H9 (cell line): ENCODE measurements at regions not wholly inside any gene's neighbourhood (a gene's known extent, or its start where the extent isn't known, plus 50 kb on each side); places are given as distances from the start of the nearest gene placed in this dataset.

Source experiments
- DNase-seq: peaks from one replicate; pipeline ENCODE4 v3.0.0-alpha.2; 2017
- H2AFZ ChIP-seq: one replicate; pipeline ENCODE4 v1.6.1; 2013; ENCODE audit warnings: mild to moderate bottlenecking, low read length, control low read depth, moderate library complexity
- H2AK5ac ChIP-seq: 2 replicates; pipeline ENCODE4 v1.6.1; 2013; ENCODE audit warnings: low read length, control low read depth, mixed read lengths; ENCODE audit not compliant: insufficient read length
- H2BK120ac ChIP-seq: one replicate; pipeline ENCODE4 v1.6.1; 2013; ENCODE audit warnings: low read depth, mild to moderate bottlenecking, low read length, control low read depth, inconsistent platforms; ENCODE audit not compliant: poor library complexity, severe bottlenecking
- H2BK12ac ChIP-seq: 2 replicates; pipeline ENCODE4 v1.6.1; 2013; ENCODE audit warnings: low read length, control low read depth, mixed read lengths, low read depth; ENCODE audit not compliant: insufficient read length
- H2BK15ac ChIP-seq: 2 replicates; pipeline ENCODE4 v1.6.1; 2013; ENCODE audit warnings: low read depth, low read length, control low read depth
- H2BK20ac ChIP-seq: one replicate; pipeline ENCODE4 v1.6.1; 2013; ENCODE audit warnings: low read depth, mild to moderate bottlenecking, low read length, control low read depth, inconsistent platforms; ENCODE audit not compliant: poor library complexity, severe bottlenecking
- H2BK5ac ChIP-seq: 2 replicates; pipeline ENCODE4 v1.6.1; 2013; ENCODE audit warnings: low read length, control low read depth, mixed read lengths; ENCODE audit not compliant: insufficient read length
- H3K14ac ChIP-seq: 2 replicates; pipeline ENCODE4 v1.6.1; 2013; ENCODE audit warnings: low read length, control low read depth; ENCODE audit not compliant: insufficient read depth
- H3K18ac ChIP-seq: 2 replicates; pipeline ENCODE4 v1.6.1; 2013; ENCODE audit warnings: low read depth, mild to moderate bottlenecking, mixed read lengths, low read length, control low read depth; ENCODE audit not compliant: insufficient read length
- H3K23ac ChIP-seq: 2 replicates; pipeline ENCODE4 v1.6.1; 2013; ENCODE audit warnings: low read length, control low read depth, mixed read lengths, low read depth; ENCODE audit not compliant: insufficient read length
- H3K23me2 ChIP-seq: 2 replicates; pipeline ENCODE4 v1.6.1; 2013; ENCODE audit warnings: low read depth, mild to moderate bottlenecking, mixed read lengths, low read length, control low read depth; ENCODE audit not compliant: insufficient read length, poor library complexity, severe bottlenecking
- H3K27ac ChIP-seq: 2 replicates; pipeline ENCODE4 v1.5.1; 2013; ENCODE audit warnings: low read length, control low read depth, mixed read lengths, low read depth; ENCODE audit not compliant: insufficient read length
- H3K27me3 ChIP-seq: 2 replicates; pipeline ENCODE4 v1.6.1; 2013; ENCODE audit warnings: low read length, control low read depth, inconsistent platforms; ENCODE audit not compliant: insufficient read depth
- H3K4ac ChIP-seq: 2 replicates; pipeline ENCODE4 v1.6.1; 2013; ENCODE audit warnings: low read depth, mild to moderate bottlenecking, control low read depth, inconsistent platforms, low read length, moderate library complexity
- H3K4me1 ChIP-seq: 2 replicates; pipeline ENCODE4 v1.6.1; 2013; ENCODE audit warnings: low read length, control low read depth, inconsistent platforms; ENCODE audit not compliant: insufficient read depth
- H3K4me2 ChIP-seq: 2 replicates; pipeline ENCODE4 v1.6.1; 2013; ENCODE audit warnings: low read length, control low read depth, mixed read lengths; ENCODE audit not compliant: insufficient read length, insufficient read depth
- H3K56ac ChIP-seq: 2 replicates; pipeline ENCODE4 v1.6.1; 2013; ENCODE audit warnings: low read depth, mild to moderate bottlenecking, mixed read lengths, low read length, control low read depth; ENCODE audit not compliant: insufficient read length
- H3K79me1 ChIP-seq: 2 replicates; pipeline ENCODE4 v1.6.1; 2013; ENCODE audit warnings: low read depth, mild to moderate bottlenecking, moderate library complexity, low read length, control low read depth, inconsistent platforms; ENCODE audit not compliant: insufficient read depth, poor library complexity, severe bottlenecking
- H3K79me2 ChIP-seq: 2 replicates; pipeline ENCODE4 v1.6.1; 2013; ENCODE audit warnings: low read length, control low read depth, inconsistent platforms; ENCODE audit not compliant: insufficient read depth
- H3K9ac ChIP-seq: 2 replicates; pipeline ENCODE4 v1.6.1; 2013; ENCODE audit warnings: low read length, control low read depth, mixed read lengths; ENCODE audit not compliant: insufficient read length; ENCODE audit errors: extremely low read depth
- H3K9me3 ChIP-seq: one replicate; pipeline ENCODE4 v1.6.1; 2013; ENCODE audit warnings: low read depth, low read length, inconsistent platforms; ENCODE audit not compliant: control insufficient read depth
- H3T11ph ChIP-seq: one replicate; pipeline ENCODE4 v1.6.1; 2013; ENCODE audit warnings: mild to moderate bottlenecking, low read length, control low read depth, inconsistent platforms
- H4K20me1 ChIP-seq: one replicate; pipeline ENCODE4 v1.6.1; 2013; ENCODE audit not compliant: control insufficient read depth, insufficient read length, insufficient read depth
- H4K5ac ChIP-seq: 2 replicates; pipeline ENCODE4 v1.6.1; 2013; ENCODE audit warnings: low read depth, mild to moderate bottlenecking, mixed read lengths, low read length, control low read depth; ENCODE audit not compliant: insufficient read length
- H4K8ac ChIP-seq: replicated peaks from 2 replicates; pipeline ENCODE4 v1.6.1; 2013; ENCODE audit warnings: low read length, control low read depth, mixed read lengths, low read depth; ENCODE audit not compliant: insufficient read length
- H4K91ac ChIP-seq: 2 replicates; pipeline ENCODE4 v1.6.1; 2013; ENCODE audit warnings: low read depth, mild to moderate bottlenecking, moderate library complexity, mixed read lengths, low read length, control low read depth; ENCODE audit not compliant: insufficient read length
- H3K27ac Mint-ChIP-seq, 3 experiments: 2 replicates in 2 of 3; 3 replicates in 1 of 3; pipeline ENCODE4 v1.8.0; 2020 to 2021; ENCODE audit warnings: mixed read lengths in 3 of 3, mild to moderate bottlenecking in 1 of 3, moderate library complexity in 1 of 3
- H3K27me3 Mint-ChIP-seq: 2 replicates; pipeline ENCODE4 v1.8.0; 2021; ENCODE audit warnings: low read depth, mild to moderate bottlenecking, moderate library complexity, mixed read lengths
- H3K36me3 Mint-ChIP-seq, 3 experiments: 2 replicates in 2 of 3; 3 replicates in 1 of 3; pipeline ENCODE4 v1.8.0; 2020 to 2021; ENCODE audit warnings: low read depth in 3 of 3, mixed read lengths in 3 of 3; ENCODE audit not compliant: insufficient read depth in 1 of 3
- H3K4me1 Mint-ChIP-seq, 2 experiments: 2 replicates each; pipeline ENCODE4 v1.8.0; 2020; ENCODE audit warnings: mixed read lengths in 2 of 2
- H3K4me3 Mint-ChIP-seq, 2 experiments: 2 replicates in 1 of 2; 3 replicates in 1 of 2; pipeline ENCODE4 v1.8.0; 2020 to 2021; ENCODE audit warnings: mild to moderate bottlenecking in 2 of 2, mixed read lengths in 2 of 2, moderate library complexity in 1 of 2
- H3K9me3 Mint-ChIP-seq, 2 experiments: 2 replicates in 1 of 2; 3 replicates in 1 of 2; pipeline ENCODE4 v1.8.0; 2020; ENCODE audit warnings: mild to moderate bottlenecking in 2 of 2, mixed read lengths in 2 of 2, moderate library complexity in 1 of 2
- CTCF ChIP-seq: fragments of 200-600 bp; sonication (generic); conservative IDR thresholded peaks from 3 replicates; pipeline ENCODE4 v1.8.0; 2021; ENCODE audit warnings: antibody characterized with exemption, mild to moderate bottlenecking
- WGBS: extraction: QIAGEN DNeasy Blood & Tissue Kit; methylation state at CpG from one replicate; pipeline ENCODE4 v1.1.7; 2013; ENCODE audit warnings: missing lambda C conversion rate, low lambda C conversion rate, mixed read lengths; ENCODE audit not compliant: insufficient read length; ENCODE audit errors: extremely low coverage; 5-methylcytosine and 5-hydroxymethylcytosine counted together

GRCh38 chr2:22748909-22749308 is 636.1 kb upstream of the KLHL29 start:
- H3K27ac Mint-ChIP-seq: no peak overlapping the region
- H3K79me1 ChIP-seq: no peaks in the 10 kb centered on the region
- H3K4me1 ChIP-seq: no peaks in the 10 kb centered on the region
- H3K27me3 Mint-ChIP-seq: no peaks in the 10 kb centered on the region
- no peak overlapping the region for H2BK20ac ChIP-seq
- H2AFZ ChIP-seq: no peak overlapping the region
- H3K36me3 Mint-ChIP-seq: no peaks in the 10 kb centered on the region
- no peak overlapping the region for H3K56ac ChIP-seq
- no peaks in the 10 kb centered on the region for H3K9me3 ChIP-seq
- no peak overlapping the region for H3K18ac ChIP-seq
- no peak overlapping the region for H3K23ac ChIP-seq
- no peak overlapping the region for H3K4me2 ChIP-seq
- H3K4ac ChIP-seq: no peak overlapping the region
- H2BK12ac ChIP-seq: no peak overlapping the region
- no peak for DNase-seq
- TF ChIP-seq CTCF: no peak
- H3K9me3 Mint-ChIP-seq: no peaks in the 10 kb centered on the region
- no peak overlapping the region for H3K27ac ChIP-seq
- no peak overlapping the region for H4K5ac ChIP-seq
- no peak overlapping the region for H3T11ph ChIP-seq
- H3K14ac ChIP-seq: no peak overlapping the region
- no peak overlapping the region for H4K8ac ChIP-seq
- no peaks in the 10 kb centered on the region for H3K79me2 ChIP-seq
- no peak overlapping the region for H3K9ac ChIP-seq
- peaks cover 0 to 4% of the 10 kb centered on the region in 2 experiments; a peak in 1 of 4 replicates for H3K4me1 Mint-ChIP-seq
- no peaks in the 10 kb centered on the region for H4K20me1 ChIP-seq
- no peak overlapping the region for H2BK15ac ChIP-seq
- no peaks in the 10 kb centered on the region for H3K27me3 ChIP-seq
- H2AK5ac ChIP-seq: no peak overlapping the region
- no peak overlapping the region for H2BK5ac ChIP-seq
- H2BK120ac ChIP-seq: no peak overlapping the region
- WGBS: no CpG with 5 or more reads among the region's 1 CpG
- no peak overlapping the region for H4K91ac ChIP-seq
- H3K23me2 ChIP-seq: no peaks in the 10 kb centered on the region
- no peak overlapping the region for H3K4me3 Mint-ChIP-seq
